ENCODE measurements at regions not wholly inside any gene's neighbourhood (a gene's known extent, or its start where the extent isn't known, plus 50 kb on each side); places are given as distances from the start of the nearest gene placed in this dataset.

DNA sequence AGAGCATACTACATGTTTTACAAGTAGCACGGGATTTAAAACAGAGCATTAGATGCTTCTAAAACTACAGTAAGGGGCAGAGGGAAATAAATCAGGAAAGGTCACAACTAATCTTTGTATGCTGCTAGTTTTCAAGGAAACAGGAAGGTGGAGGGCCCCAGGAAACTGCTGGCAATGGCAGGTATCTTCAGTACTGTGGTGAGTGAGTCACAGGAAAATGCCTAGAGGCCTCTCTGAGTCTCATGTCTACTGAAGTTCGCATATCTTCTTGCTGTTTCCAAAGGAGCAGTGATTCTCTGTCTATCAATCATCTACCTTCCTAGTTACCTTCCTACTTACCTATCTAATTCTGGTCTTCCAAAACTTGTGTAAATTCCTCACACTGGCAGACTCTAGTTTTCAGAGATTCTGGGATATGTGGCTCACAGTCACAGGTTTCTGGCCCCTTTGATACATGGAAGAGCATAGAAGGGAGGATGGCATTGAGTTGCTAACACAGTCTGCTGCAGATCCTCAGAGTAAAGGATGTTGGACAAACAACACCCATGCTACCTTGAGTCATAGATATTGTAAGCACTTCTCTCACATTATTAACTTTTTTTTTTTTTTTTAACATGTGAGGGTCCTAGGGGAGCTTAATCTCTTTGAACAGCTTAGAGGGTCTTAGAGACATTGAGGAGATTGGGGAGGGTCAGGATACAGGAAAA, 58.8 kb upstream of the SYN3 start:
- TF ChIP-seq, protein P1, sequence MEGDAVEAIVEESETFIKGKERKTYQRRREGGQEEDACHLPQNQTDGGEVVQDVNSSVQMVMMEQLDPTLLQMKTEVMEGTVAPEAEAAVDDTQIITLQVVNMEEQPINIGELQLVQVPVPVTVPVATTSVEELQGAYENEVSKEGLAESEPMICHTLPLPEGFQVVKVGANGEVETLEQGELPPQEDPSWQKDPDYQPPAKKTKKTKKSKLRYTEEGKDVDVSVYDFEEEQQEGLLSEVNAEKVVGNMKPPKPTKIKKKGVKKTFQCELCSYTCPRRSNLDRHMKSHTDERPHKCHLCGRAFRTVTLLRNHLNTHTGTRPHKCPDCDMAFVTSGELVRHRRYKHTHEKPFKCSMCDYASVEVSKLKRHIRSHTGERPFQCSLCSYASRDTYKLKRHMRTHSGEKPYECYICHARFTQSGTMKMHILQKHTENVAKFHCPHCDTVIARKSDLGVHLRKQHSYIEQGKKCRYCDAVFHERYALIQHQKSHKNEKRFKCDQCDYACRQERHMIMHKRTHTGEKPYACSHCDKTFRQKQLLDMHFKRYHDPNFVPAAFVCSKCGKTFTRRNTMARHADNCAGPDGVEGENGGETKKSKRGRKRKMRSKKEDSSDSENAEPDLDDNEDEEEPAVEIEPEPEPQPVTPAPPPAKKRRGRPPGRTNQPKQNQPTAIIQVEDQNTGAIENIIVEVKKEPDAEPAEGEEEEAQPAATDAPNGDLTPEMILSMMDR (IDR thresholded peaks at IDR 0.05; ENCODE audit: insufficient read depth, low read length, poor library complexity, severe bottlenecking): no peak
- Histone ChIP-seq H3K4me3 (ENCODE audit: low read depth, low read length) (no peak overlapping the region), H3K27me3 (ENCODE audit: control insufficient read depth, insufficient read depth, low read length) (no peaks in the 10 kb centered on the region), H3K36me3 (ENCODE audit: control insufficient read depth, insufficient read depth, low read length) (no peaks in the 10 kb centered on the region)
- no peak for DNase-seq (ENCODE audit: low read depth)

DNA sequence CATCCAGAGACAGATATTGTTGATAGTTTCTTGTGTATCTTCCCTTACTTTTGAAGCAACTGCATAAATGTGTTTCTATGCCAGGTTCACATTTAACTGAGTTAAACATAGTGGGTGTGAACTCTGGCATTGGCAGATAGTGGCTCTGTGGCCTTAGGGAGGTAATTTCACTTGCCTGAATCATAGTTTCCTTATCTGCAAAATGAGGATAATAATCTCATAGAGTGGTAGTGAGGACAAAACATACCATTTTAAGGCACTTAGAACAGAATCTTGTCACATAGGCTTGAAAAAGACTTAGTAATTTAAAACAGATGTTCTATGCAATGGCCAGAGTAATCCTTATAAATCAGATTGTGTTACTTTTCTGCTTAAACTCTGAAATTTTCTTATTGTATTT, 56.4 kb upstream of the SYN3 start:
- no peak for DNase-seq (ENCODE audit: low read depth)
- TF ChIP-seq, protein P1 (IDR thresholded peaks at IDR 0.05; ENCODE audit: insufficient read depth, low read length, poor library complexity, severe bottlenecking): no peak
- H3K36me3 ChIP-seq (ENCODE audit: control insufficient read depth, insufficient read depth, low read length): no peaks in the 10 kb centered on the region
- no peaks in the 10 kb centered on the region for H3K27me3 ChIP-seq (ENCODE audit: control insufficient read depth, insufficient read depth, low read length)
- no peak overlapping the region for H3K4me3 ChIP-seq (ENCODE audit: low read depth, low read length)

DNA sequence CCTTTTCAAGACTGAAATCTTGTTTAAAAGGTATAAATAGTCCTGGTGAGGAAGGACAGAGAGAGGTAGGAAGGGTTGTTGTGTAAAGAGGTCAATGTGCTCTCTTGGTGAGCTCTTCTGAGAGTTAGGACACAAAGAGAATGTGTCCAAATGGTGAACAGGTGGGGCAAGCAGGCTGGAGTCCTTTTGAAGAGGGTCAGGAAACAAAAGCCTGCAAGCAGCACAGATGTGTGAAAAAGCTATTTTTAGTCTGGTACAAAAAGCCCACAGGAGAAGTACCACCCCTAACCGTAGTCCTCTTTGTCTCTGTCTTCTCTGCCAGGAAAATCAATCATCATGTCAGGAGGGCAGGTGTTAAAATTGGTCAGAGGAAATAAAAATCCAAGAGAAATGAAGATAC, 54.4 kb upstream of the SYN3 start:
- TF ChIP-seq, protein P1 (IDR thresholded peaks at IDR 0.05; ENCODE audit: insufficient read depth, low read length, poor library complexity, severe bottlenecking): no peak
- Histone ChIP-seq H3K4me3 (ENCODE audit: low read depth, low read length) (no peak overlapping the region), H3K36me3 (ENCODE audit: control insufficient read depth, insufficient read depth, low read length) (no peaks in the 10 kb centered on the region), H3K27me3 (ENCODE audit: control insufficient read depth, insufficient read depth, low read length) (no peaks in the 10 kb centered on the region)
- DNase-seq (ENCODE audit: low read depth): no peak

DNA sequence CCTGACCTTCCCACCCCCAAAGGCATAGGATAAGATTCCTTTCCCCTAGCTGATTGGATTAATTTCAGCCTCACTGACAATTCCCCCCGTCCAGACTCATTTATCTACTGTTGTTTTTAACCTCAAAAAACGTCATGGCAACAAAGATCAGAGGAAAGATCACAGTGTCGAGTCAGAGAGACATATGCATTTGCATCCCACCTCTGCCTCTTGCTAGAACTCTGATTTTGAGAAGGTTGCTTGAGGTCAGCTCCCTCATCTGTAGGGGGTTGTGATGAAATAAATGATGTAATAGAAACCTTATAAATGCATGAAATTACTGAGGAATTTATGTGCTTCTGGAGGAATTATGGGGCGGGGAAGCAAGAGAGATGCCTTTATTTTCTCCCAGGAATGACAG, 53.3 kb upstream of the SYN3 start:
- DNase-seq (ENCODE audit: low read depth): no peak
- TF ChIP-seq, protein P1 (IDR thresholded peaks at IDR 0.05; ENCODE audit: insufficient read depth, low read length, poor library complexity, severe bottlenecking): no peak
- no peaks in the 10 kb centered on the region for H3K27me3 ChIP-seq (ENCODE audit: control insufficient read depth, insufficient read depth, low read length)
- H3K36me3 ChIP-seq (ENCODE audit: control insufficient read depth, insufficient read depth, low read length): no peaks in the 10 kb centered on the region
- H3K4me3 ChIP-seq (ENCODE audit: low read depth, low read length): no peak overlapping the region

DNA sequence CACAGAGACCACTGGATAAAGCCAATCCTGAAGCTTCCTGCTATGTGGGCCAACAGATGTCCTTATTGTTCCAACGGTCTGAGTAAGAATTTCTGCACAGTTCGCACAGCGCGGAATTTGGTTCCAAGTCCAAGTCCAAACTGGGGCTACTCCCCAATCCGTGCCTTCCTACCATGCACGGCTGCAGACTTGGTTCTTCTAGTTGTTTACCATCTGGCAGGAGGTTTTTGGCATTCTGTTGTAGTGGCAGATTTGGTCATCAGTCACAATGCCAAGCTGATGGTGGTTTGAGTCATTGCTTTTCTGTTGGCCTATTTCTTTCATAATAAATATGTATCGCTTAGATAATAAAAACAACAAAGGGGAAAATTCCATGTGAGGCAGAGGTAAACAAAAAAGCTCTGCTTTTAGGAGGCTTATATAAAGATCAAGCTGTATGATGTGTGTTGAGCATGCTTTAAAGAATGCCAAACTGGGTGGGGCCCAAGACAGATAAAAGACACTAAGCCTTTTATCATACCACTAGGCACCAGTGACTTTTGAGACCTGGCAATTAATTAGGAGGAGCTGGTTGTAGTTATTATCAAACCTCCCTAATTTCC, 52.5 kb upstream of the SYN3 start:
- Histone ChIP-seq H3K4me3 (ENCODE audit: low read depth, low read length) (no peak overlapping the region), H3K36me3 (ENCODE audit: control insufficient read depth, insufficient read depth, low read length) (no peaks in the 10 kb centered on the region), H3K27me3 (ENCODE audit: control insufficient read depth, insufficient read depth, low read length) (no peaks in the 10 kb centered on the region)
- no peak for DNase-seq (ENCODE audit: low read depth)
- TF ChIP-seq, protein P1 (IDR thresholded peaks at IDR 0.05; ENCODE audit: insufficient read depth, low read length, poor library complexity, severe bottlenecking): no peak

All from kidney epithelial cell (primary cell).